T-cell (primary cell): ENCODE measurements at regions not wholly inside any gene's neighbourhood (a gene's known extent, or its start where the extent isn't known, plus 50 kb on each side); places are given as distances from the start of the nearest gene placed in this dataset.

Source experiments
- ATAC-seq, 4 experiments: fragments of 200-7000 bp in 3 of 4; fragments of 150-1000 bp in 1 of 4; cut with Tn5 transposase; replicated peaks in 1 of 4; 1 replicate in 3 of 4; 2 replicates in 1 of 4; pipeline ENCODE4 v1.10.0; 2021; ENCODE audit warnings: moderate library complexity in 3 of 4, mild to moderate bottlenecking in 2 of 4, moderate number of reproducible peaks in 1 of 4
- CTCF ChIA-PET, 2 donors: fragments of 300-600 bp; sonication (Branson Sonifier 250); formaldehyde crosslinking; loops; one replicate each; lab custom pipeline; 2022; ENCODE audit warnings: antibody characterized with exemption in 2 of 2; lab: Charles Lee
- POLR2A ChIA-PET, 2 donors: fragments of 300-600 bp; sonication (Branson Sonifier 250); formaldehyde crosslinking; loops; one replicate each; lab custom pipeline; 2022; ENCODE audit warnings: antibody characterized with exemption in 2 of 2; lab: Charles Lee
- DNase-seq, 35 experiments: peaks; one replicate each; pipeline versions ENCODE4 v3.0.0 to v3.0.0-alpha.2; 2013 to 2023
- H3K27ac ChIP-seq: one replicate; pipeline ENCODE4 v1.5.1; 2013; ENCODE audit warnings: low read length
- H3K27me3 ChIP-seq, 2 experiments: replicated peaks in 1 of 2; 1 replicate in 1 of 2; 2 replicates in 1 of 2; pipeline versions ENCODE4 v1.6.1 to v1.7.0; 2013; ENCODE audit warnings: low read length in 1 of 2, mixed read lengths in 1 of 2; ENCODE audit not compliant: control insufficient read depth in 2 of 2, insufficient read depth in 2 of 2; ENCODE audit errors: extremely low read depth in 1 of 2
- H3K36me3 ChIP-seq, 2 donors: 1 replicate in 1 of 2; 2 replicates in 1 of 2; pipeline versions ENCODE4 v1.6.1 to v1.7.0; 2013; ENCODE audit warnings: low read length in 1 of 2; ENCODE audit not compliant: control insufficient read depth in 2 of 2, insufficient read depth in 1 of 2; ENCODE audit errors: extremely low read depth in 1 of 2
- H3K4me1 ChIP-seq, 2 experiments: 1 replicate in 1 of 2; 2 replicates in 1 of 2; pipeline versions ENCODE4 v1.6.1 to v1.7.0; 2013; ENCODE audit warnings: low read length in 2 of 2, mixed read lengths in 1 of 2; ENCODE audit not compliant: insufficient read depth in 2 of 2, control insufficient read depth in 1 of 2; ENCODE audit errors: extremely low read depth in 1 of 2
- H3K4me3 ChIP-seq, 2 donors: 1 replicate in 1 of 2; 2 replicates in 1 of 2; pipeline versions ENCODE4 v1.5.1 to v1.7.0; 2013; ENCODE audit warnings: mild to moderate bottlenecking in 2 of 2, low read length in 1 of 2, moderate library complexity in 1 of 2; ENCODE audit not compliant: control insufficient read depth in 1 of 2; ENCODE audit errors: extremely low read depth in 1 of 2
- H3K9me3 ChIP-seq: 2 replicates; pipeline ENCODE4 v1.7.0; 2013
- H3K27ac Mint-ChIP-seq, 2 donors: one replicate each; pipeline ENCODE4 v1.8.0; 2020 to 2021; ENCODE audit warnings: mild to moderate bottlenecking in 2 of 2, mixed read lengths in 2 of 2
- H3K27me3 Mint-ChIP-seq, 2 donors: one replicate each; pipeline ENCODE4 v1.8.0; 2021 to 2022; ENCODE audit warnings: mixed read lengths in 2 of 2
- H3K36me3 Mint-ChIP-seq: one replicate; pipeline ENCODE4 v1.8.0; 2021; ENCODE audit warnings: mixed read lengths
- H3K4me1 Mint-ChIP-seq, 3 donors: one replicate each; pipeline ENCODE4 v1.8.0; 2020 to 2022; ENCODE audit warnings: mixed read lengths in 3 of 3, mild to moderate bottlenecking in 1 of 3
- H3K4me3 Mint-ChIP-seq, 3 donors: one replicate each; pipeline ENCODE4 v1.8.0; 2020 to 2022; ENCODE audit warnings: mild to moderate bottlenecking in 3 of 3, mixed read lengths in 3 of 3, moderate library complexity in 3 of 3
- H3K9me3 Mint-ChIP-seq, 3 donors: one replicate each; pipeline ENCODE4 v1.8.0; 2020 to 2022; ENCODE audit warnings: mixed read lengths in 3 of 3
- WGBS: methylation state at CpG from one replicate; pipeline ENCODE4 v1.1.5; 2013; ENCODE audit warnings: missing lambda C conversion rate; ENCODE audit not compliant: insufficient coverage; 5-methylcytosine and 5-hydroxymethylcytosine counted together

DNA sequence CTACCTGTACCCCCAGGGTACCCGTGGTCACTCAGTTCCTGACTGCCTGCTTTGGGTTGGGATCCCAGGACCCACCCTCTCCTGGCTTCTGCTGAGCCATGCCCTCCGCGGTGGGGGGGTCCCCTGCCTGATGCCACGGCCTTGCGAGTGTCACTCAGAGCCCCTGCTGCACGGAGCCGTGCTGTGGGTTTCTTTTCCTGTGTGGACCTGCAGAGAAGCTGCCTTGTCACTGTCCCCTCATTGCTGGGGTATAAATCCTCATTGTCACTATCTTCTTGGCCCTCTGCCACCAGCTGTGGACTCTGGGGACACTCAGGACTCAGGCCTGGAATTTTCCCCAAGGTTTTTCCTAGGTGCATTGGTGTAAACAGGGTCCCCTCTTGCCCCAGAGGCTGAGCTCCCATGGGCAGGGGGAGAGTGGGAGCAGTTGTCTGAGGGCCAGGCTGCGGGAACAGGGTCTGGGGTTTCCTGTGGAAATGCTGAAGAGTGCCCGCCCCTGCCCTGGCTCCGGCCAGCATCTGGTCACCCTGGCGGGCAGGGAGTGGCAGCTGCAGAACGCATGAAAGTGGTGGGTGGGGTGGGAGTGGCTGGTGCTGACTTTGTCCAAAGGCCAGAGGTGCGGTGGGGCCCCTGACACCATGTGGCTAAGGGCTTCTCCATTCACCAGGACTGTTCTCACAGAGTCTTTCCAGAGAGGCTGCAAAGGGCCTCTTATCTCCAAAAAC lies 191.7 kb downstream of the GOLGA6L6 start:
- H3K36me3 Mint-ChIP-seq = no peaks in the 10 kb centered on the region
- H3K36me3 ChIP-seq = no peaks in the 10 kb centered on the region
- H3K27ac ChIP-seq = no peak overlapping the region
- peaks cover 0 to 42% of the 10 kb centered on the region in 2 experiments for H3K27me3 ChIP-seq
- no peaks in the 10 kb centered on the region for H3K9me3 ChIP-seq
- peaks cover 0 to 1% (median 0%) of the 10 kb centered on the region in 3 donors for H3K4me1 Mint-ChIP-seq
- ChIA-PET CTCF (no interaction called here), POLR2A (no interaction called here)
- ATAC-seq (peak in 1 of 4 experiments; percentile 6), DNase-seq (peak in 2 of 35 experiments; percentile 1 to 27)
- H3K4me3 ChIP-seq = no peak overlapping the region
- H3K27me3 Mint-ChIP-seq = peaks cover 4% of the 10 kb centered on the region in 2 donors
- peaks cover 0 to 27% of the 10 kb centered on the region in 2 experiments for H3K4me1 ChIP-seq
- H3K4me3 Mint-ChIP-seq = no peak overlapping the region
- no peaks in the 10 kb centered on the region for H3K9me3 Mint-ChIP-seq
- WGBS = 53% methylated on average over 13 of the region's 13 CpGs
- no peak overlapping the region for H3K27ac Mint-ChIP-seq

DNA sequence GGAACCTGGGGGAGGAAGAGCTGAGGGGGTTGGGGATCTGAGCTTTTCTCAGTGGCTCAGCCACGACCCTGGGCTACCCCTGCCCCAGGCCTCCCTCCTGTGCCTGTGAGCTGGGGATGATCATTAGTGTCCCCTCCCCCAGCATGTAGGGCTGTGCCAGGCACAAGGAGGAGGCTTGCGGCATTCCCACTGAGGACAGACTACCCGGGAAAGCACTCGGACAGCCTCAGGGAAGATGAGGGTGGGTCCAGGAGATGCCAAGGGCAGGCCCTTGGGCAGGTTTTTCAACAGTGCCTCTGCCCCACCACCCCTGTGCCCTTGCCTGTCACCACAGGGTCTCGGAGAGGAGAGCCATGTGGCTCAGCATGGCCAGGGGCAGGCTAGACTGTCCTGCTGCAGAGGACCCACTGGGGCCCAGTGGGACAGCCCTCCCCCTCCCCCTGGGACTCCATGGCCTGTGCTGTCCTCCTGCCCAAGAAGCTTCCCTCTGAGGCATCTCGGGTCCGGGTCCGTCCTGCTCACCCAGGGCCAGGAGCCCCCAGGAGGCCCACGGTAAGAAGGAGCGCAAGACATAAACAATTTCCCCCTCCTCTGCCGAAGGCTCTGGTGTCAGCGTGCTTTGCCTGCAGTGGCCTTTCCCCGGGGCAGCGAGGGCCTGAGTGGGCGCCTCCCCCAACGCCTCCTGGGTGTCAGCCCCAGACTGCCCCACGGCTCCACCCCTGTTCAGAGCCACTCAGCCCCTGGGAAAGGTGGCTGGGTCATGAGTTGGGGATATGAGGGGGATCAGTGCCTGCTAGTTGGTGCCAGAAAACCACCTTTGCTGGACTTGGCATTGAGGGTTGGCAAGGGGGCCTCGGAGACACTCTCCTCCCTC lies 192.5 kb downstream of the GOLGA6L6 start:
- ChIA-PET CTCF (interaction anchor here in 1 of 2 donors (1.1 kb wide), 1 partner anchor 7 kb away, joined by 4 read pairs; no protein-coding TSS in a partner anchor), POLR2A (no interaction called here)
- ATAC-seq (no peak), DNase-seq (peak in 3 of 35 experiments; percentile 2 to 43 (median 27))
- no peak overlapping the region for H3K27ac Mint-ChIP-seq
- no peaks in the 10 kb centered on the region for H3K9me3 Mint-ChIP-seq
- no peak overlapping the region for H3K4me3 Mint-ChIP-seq
- Histone ChIP-seq H3K36me3 (no peaks in the 10 kb centered on the region), H3K27me3 (peaks cover 0 to 43% of the 10 kb centered on the region in 2 experiments), H3K4me1 (peaks cover 0 to 23% of the 10 kb centered on the region in 2 experiments), H3K4me3 (no peak overlapping the region), H3K9me3 (no peaks in the 10 kb centered on the region), H3K27ac (no peak overlapping the region)
- H3K27me3 Mint-ChIP-seq = peaks cover 4% of the 10 kb centered on the region in 2 donors
- 82% methylated on average over 18 of the region's 18 CpGs for WGBS
- peaks cover 0 to 1% (median 0%) of the 10 kb centered on the region in 3 donors for H3K4me1 Mint-ChIP-seq
- H3K36me3 Mint-ChIP-seq = no peaks in the 10 kb centered on the region

DNA sequence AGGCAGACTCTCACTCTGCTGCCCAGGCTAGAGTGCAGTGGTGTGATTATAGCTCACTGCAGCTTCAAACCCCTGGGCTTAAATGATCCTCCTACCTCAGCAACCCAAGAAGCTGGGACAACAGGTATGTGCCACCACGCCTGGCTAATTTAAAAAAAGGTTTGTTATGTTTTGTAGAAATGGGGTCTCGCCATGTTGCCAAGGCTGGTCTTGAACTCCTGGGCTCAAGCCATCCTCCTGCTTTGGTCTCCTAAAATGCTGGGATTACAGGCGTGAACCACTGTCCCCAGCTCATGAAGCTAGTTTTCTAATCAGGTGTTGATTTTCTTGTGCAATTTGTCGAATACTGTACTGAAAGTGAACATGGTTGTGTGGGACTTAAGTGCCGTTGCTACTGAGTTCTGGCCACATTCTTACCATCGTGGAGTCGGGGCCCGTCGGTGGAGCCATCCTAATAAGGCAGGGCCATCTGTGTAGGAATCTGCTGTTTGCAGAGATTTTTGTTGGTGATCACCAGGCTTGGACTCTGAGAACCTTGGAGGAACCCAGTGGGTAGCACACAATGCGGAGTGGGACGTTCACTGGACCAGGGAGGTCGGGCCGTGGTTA lies 193.2 kb downstream of the GOLGA6L6 start:
- Histone ChIP-seq H3K4me1 (peaks cover 0 to 16% of the 10 kb centered on the region in 2 experiments), H3K27me3 (peaks cover 0 to 43% of the 10 kb centered on the region in 2 experiments), H3K36me3 (no peaks in the 10 kb centered on the region), H3K9me3 (no peaks in the 10 kb centered on the region), H3K27ac (no peak overlapping the region), H3K4me3 (no peak overlapping the region)
- no peak overlapping the region for H3K27ac Mint-ChIP-seq
- H3K4me3 Mint-ChIP-seq = no peak overlapping the region
- H3K4me1 Mint-ChIP-seq = peaks cover 0 to 1% (median 0%) of the 10 kb centered on the region in 3 donors
- ATAC-seq = no peak
- ChIA-PET CTCF (interaction anchor here in 1 of 2 donors (1.1 kb wide), 1 partner anchor 8 kb away, joined by 4 read pairs; no protein-coding TSS in a partner anchor), POLR2A (no interaction called here)
- no peaks in the 10 kb centered on the region for H3K36me3 Mint-ChIP-seq
- H3K9me3 Mint-ChIP-seq = no peaks in the 10 kb centered on the region
- WGBS = 86% methylated on average over 13 of the region's 13 CpGs
- H3K27me3 Mint-ChIP-seq = peaks cover 4% of the 10 kb centered on the region in 2 donors
- peak in 1 of 35 experiments; percentile 2 for DNase-seq

DNA sequence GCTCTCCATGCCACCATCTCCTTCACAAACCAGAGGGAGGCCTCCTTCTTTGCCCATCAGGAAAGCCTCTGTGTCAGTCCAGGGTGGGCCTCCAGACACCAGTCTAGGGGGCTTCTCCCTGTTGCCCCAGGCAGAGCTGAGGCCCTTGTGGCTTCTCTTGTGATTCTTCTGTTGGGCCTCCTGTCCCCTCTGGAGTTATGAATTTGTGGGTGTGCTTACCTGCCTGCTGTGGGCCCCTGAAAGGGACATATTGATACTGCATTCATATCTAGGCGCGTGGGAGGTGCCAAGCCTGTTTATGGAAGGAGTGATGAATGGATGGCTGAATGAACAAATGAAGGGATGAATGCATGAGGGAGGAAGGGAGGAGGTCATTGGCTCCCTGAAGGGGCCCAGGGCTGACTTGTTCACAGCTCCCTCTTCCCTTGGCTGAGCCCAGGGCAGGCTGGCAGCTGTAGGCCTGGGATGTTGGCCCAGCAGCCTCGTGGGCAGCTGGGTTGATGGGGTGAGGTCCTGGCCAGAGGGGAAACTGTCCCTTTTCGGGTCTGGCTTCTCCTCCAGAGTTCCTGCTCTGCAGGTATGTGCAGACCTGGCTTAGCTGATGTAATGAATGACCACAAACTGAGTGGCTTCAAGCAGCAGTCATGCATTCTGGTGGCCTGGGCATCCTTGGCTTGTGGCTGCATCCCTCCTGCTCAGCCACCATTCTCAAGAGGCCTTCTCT lies 195.4 kb downstream of the GOLGA6L6 start:
- Histone ChIP-seq H3K27ac (no peak overlapping the region), H3K4me1 (no peaks in the 10 kb centered on the region), H3K9me3 (no peaks in the 10 kb centered on the region), H3K27me3 (peaks cover 0 to 36% of the 10 kb centered on the region in 2 experiments), H3K4me3 (no peak overlapping the region), H3K36me3 (no peaks in the 10 kb centered on the region)
- Mint-ChIP-seq H3K9me3 (no peaks in the 10 kb centered on the region), H3K27ac (no peak overlapping the region), H3K4me3 (no peak overlapping the region), H3K27me3 (peaks cover 4% of the 10 kb centered on the region in 2 donors), H3K36me3 (no peaks in the 10 kb centered on the region), H3K4me1 (no peaks in the 10 kb centered on the region)
- ChIA-PET POLR2A (no interaction called here), CTCF (interaction anchor here in 1 of 2 donors (1.0 kb wide), 1 partner anchor 11 kb away, joined by 4 read pairs; no protein-coding TSS in a partner anchor)
- ATAC-seq (no peak), DNase-seq (peak in 1 of 35 experiments; percentile 10)
- WGBS = 44% methylated on average over 4 of the region's 4 CpGs

DNA sequence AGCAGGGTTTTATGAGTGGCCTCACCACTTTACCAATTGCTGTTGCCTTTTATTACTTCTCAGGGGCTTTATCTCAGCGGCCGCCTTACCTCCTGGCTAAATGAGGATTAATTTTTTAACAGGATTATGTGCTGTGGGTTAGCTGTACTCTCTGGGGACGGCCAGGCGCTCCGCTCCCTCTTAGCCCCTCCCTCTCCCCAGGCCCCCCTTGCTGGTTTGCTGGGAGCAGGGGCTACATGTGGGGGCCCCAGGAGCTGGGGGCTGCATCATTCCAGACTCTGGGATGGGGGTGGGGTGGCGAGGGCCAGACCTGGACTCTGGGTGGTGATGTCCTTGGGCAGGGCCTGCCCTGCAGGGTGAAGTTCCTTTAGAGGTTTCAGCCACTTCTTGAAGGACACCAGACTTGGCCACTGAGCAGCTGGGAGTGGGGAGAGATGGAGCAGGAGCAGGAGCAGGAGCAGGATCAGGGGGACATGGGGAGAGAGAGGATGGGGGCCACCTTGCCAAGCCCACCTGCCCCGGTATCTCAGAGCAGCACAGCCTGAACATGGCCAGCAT lies 196.1 kb downstream of the GOLGA6L6 start:
- H3K9me3 Mint-ChIP-seq = no peaks in the 10 kb centered on the region
- no peak overlapping the region for H3K4me3 ChIP-seq
- ATAC-seq (no peak), DNase-seq (peak in 1 of 35 experiments; percentile 2)
- H3K36me3 Mint-ChIP-seq = no peaks in the 10 kb centered on the region
- H3K9me3 ChIP-seq = no peaks in the 10 kb centered on the region
- H3K4me1 Mint-ChIP-seq = no peaks in the 10 kb centered on the region
- no peaks in the 10 kb centered on the region for H3K4me1 ChIP-seq
- ChIA-PET POLR2A (no interaction called here), CTCF (interaction anchor here in 1 of 2 donors (1.0 kb wide), 1 partner anchor 12 kb away, joined by 4 read pairs; no protein-coding TSS in a partner anchor)
- H3K27me3 ChIP-seq = peaks cover 0 to 35% of the 10 kb centered on the region in 2 experiments
- peaks cover 0 to 4% of the 10 kb centered on the region in 2 donors for H3K27me3 Mint-ChIP-seq
- H3K27ac ChIP-seq = no peak overlapping the region
- no peaks in the 10 kb centered on the region for H3K36me3 ChIP-seq
- 71% methylated on average over 2 of the region's 7 CpGs for WGBS
- no peak overlapping the region for H3K27ac Mint-ChIP-seq
- no peak overlapping the region for H3K4me3 Mint-ChIP-seq
